BJ (cell line): ENCODE measurements at regions not wholly inside any gene's neighbourhood (a gene's known extent, or its start where the extent isn't known, plus 50 kb on each side); places are given as distances from the start of the nearest gene placed in this dataset.
A peak's percentile ranks its signal among the peaks of the same experiment; 100 is the strongest.

Experiments
- CTCF ChIA-PET: fragments of 350-600 bp; formaldehyde crosslinking; extraction: SDS; loops from one replicate; lab custom pipeline; 2021; ENCODE audit warnings: antibody characterized with exemption, inconsistent platforms; lab: Yijun Ruan, JAX
- POLR2A ChIA-PET: fragments of 300-600 bp; sonication (Branson Sonifier 250); formaldehyde crosslinking; extraction: SDS; loops from one replicate; lab custom pipeline; 2021; ENCODE audit warnings: antibody characterized with exemption; lab: Charles Lee
- DNase-seq: peaks from one replicate; pipeline ENCODE4 v3.0.0-alpha.2; 2011; ENCODE audit warnings: low read depth
- H3K27me3 ChIP-seq: 2 replicates; pipeline ENCODE4 v1.6.0; 2011; ENCODE audit warnings: low read length; ENCODE audit not compliant: control insufficient read depth, insufficient read depth
- H3K36me3 ChIP-seq: 2 replicates; pipeline ENCODE4 v1.5.1; 2011; ENCODE audit warnings: low read length; ENCODE audit not compliant: control insufficient read depth, insufficient read depth
- H3K4me3 ChIP-seq: 2 replicates; pipeline ENCODE4 v1.5.1; 2011; ENCODE audit warnings: low read depth, mild to moderate bottlenecking, control low read depth, low read length
- TF ChIP-seq, protein P1 (sequence below): IDR thresholded peaks from 2 replicates; pipeline ENCODE4 v1.5.1; 2011; ENCODE audit warnings: low read depth, mild to moderate bottlenecking, control low read depth, inconsistent platforms, low read length, moderate library complexity; ENCODE audit not compliant: insufficient read depth

DNA sequence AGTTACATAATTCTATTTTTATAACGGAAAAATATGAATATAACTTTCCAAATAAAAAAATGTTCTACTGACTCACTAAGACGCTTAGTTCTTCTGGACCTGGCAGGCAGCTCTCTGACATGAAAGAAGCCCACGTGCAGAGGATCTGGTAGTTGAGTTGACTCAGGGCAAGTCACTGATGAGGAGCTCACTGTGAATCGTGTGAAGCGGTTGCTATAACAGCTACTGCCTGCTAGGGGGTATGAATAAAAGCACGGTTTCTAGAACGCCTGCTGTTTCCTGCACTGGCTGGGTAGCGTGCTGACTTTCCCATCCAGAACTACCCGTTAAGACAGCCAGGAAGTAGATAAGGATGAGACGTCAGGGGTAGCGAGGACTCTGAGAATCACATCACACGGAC is 54.7 kb upstream of the WASF3 start:
- CTCF ChIA-PET: interaction anchor here (1.1 to 1.5 kb wide), 4 partner anchors 9 to 318 kb away, joined by 3 to 4 read pairs (median 3); no protein-coding TSS in a partner anchor
- no peak overlapping the region for H3K4me3 ChIP-seq

GRCh38 chr13:26503826-26504594 is 53.5 kb upstream of the WASF3 start:
- DNase-seq: no peak
- no peaks in the 10 kb centered on the region for H3K36me3 ChIP-seq
- ChIA-PET CTCF (interaction anchor here (1.7 kb wide), 1 partner anchor 7 kb away, joined by 3 read pairs; no protein-coding TSS in a partner anchor), POLR2A (no interaction called here)
- no peaks in the 10 kb centered on the region for H3K27me3 ChIP-seq
- no peak overlapping the region for H3K4me3 ChIP-seq
- TF ChIP-seq, protein P1, sequence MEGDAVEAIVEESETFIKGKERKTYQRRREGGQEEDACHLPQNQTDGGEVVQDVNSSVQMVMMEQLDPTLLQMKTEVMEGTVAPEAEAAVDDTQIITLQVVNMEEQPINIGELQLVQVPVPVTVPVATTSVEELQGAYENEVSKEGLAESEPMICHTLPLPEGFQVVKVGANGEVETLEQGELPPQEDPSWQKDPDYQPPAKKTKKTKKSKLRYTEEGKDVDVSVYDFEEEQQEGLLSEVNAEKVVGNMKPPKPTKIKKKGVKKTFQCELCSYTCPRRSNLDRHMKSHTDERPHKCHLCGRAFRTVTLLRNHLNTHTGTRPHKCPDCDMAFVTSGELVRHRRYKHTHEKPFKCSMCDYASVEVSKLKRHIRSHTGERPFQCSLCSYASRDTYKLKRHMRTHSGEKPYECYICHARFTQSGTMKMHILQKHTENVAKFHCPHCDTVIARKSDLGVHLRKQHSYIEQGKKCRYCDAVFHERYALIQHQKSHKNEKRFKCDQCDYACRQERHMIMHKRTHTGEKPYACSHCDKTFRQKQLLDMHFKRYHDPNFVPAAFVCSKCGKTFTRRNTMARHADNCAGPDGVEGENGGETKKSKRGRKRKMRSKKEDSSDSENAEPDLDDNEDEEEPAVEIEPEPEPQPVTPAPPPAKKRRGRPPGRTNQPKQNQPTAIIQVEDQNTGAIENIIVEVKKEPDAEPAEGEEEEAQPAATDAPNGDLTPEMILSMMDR: no peak

More for the DNA sequence above, 54.7 kb upstream of the WASF3 start:
- TF ChIP-seq, protein P1: 0 out of 2 replicates have a peak, but pooled peaks have one; percentile 12
- H3K27me3 ChIP-seq: no peaks in the 10 kb centered on the region
- no peak for DNase-seq
- POLR2A ChIA-PET: no interaction called here
- H3K36me3 ChIP-seq: no peaks in the 10 kb centered on the region
